GM12878 (cell line): ENCODE measurements at regions not wholly inside any gene's neighbourhood (a gene's known extent, or its start where the extent isn't known, plus 50 kb on each side); places are given as distances from the start of the nearest gene placed in this dataset.

Experiments
- ATF3 ChIP-seq: IDR thresholded peaks from 2 replicates; pipeline ENCODE4 v1.6.1; 2011; ENCODE audit warnings: low read depth, mild to moderate bottlenecking, low read length, moderate library complexity, borderline replicate concordance; ENCODE audit errors: extremely low read depth
- BCL3 ChIP-seq: IDR thresholded peaks from 2 replicates; pipeline ENCODE4 v1.6.1; 2011; ENCODE audit warnings: borderline replicate concordance, low read depth, mild to moderate bottlenecking, moderate library complexity, low read length; ENCODE audit not compliant: insufficient read depth, poor library complexity, severe bottlenecking
- BHLHE40 ChIP-seq, 2 experiments: fragments of 450-650 bp in 1 of 2; IDR thresholded peaks; 2 replicates each; pipeline ENCODE4 v1.6.1; 2011 to 2017; ENCODE audit warnings: low read depth in 2 of 2, borderline replicate concordance in 1 of 2, improper control_type of control experiment in 1 of 2, low read length in 1 of 2, mild to moderate bottlenecking in 1 of 2
- CBX3 ChIP-seq: fragments of 200-600 bp; sonication (generic); IDR thresholded peaks from 2 replicates; pipeline ENCODE4 v1.6.1; 2016; ENCODE audit warnings: low read depth, borderline replicate concordance
- CREM ChIP-seq: IDR thresholded peaks from 2 replicates; pipeline ENCODE4 v1.6.1; 2014; ENCODE audit warnings: antibody characterized with exemption, low read depth
- EP300 ChIP-seq, 2 experiments: fragments of 150-350 bp in 1 of 2; IDR thresholded peaks; 2 replicates each; pipeline ENCODE4 v1.6.1; 2011 to 2012; ENCODE audit warnings: low read depth in 2 of 2, low read length in 2 of 2, borderline replicate concordance in 1 of 2, improper control_type of control experiment in 1 of 2, inconsistent platforms in 1 of 2; ENCODE audit not compliant: control insufficient read depth in 1 of 2
- GABPA ChIP-seq: IDR thresholded peaks from 2 replicates; pipeline ENCODE4 v1.6.1; 2014; ENCODE audit warnings: antibody characterized with exemption, low read depth, mild to moderate bottlenecking, inconsistent platforms
- HDAC2 ChIP-seq: fragments of 200-600 bp; sonication (generic); IDR thresholded peaks from 2 replicates; pipeline ENCODE4 v1.6.1; 2017
- HDAC6 ChIP-seq: fragments of 200-600 bp; sonication (generic); IDR thresholded peaks from one replicate; pipeline ENCODE4 v1.8.0; 2017; ENCODE audit warnings: antibody characterized with exemption; ENCODE audit not compliant: unreplicated experiment
- NFIC ChIP-seq: IDR thresholded peaks from 2 replicates; pipeline ENCODE4 v1.6.1; 2012; ENCODE audit warnings: low read depth, mild to moderate bottlenecking, inconsistent platforms, low read length, moderate library complexity
- NKRF ChIP-seq: fragments of 450-650 bp; conservative IDR thresholded peaks from 2 replicates; pipeline ENCODE4 v1.6.1; 2017; ENCODE audit warnings: mild to moderate bottlenecking, moderate library complexity
- NR2C2 ChIP-seq: IDR thresholded peaks from 2 replicates; pipeline ENCODE4 v1.6.1; 2011; ENCODE audit warnings: borderline replicate concordance, low read depth; ENCODE audit not compliant: control insufficient read depth, insufficient read length
- SKIL ChIP-seq: fragments of 450-650 bp; IDR thresholded peaks from 2 replicates; pipeline ENCODE4 v1.6.1; 2017; ENCODE audit warnings: mild to moderate bottlenecking, low read depth, inconsistent platforms; ENCODE audit not compliant: poor library complexity, severe bottlenecking
- TCF7 ChIP-seq: IDR thresholded peaks from 2 replicates; pipeline ENCODE4 v1.6.1; 2014; ENCODE audit warnings: antibody characterized with exemption, borderline replicate concordance
- USF1 ChIP-seq: IDR thresholded peaks from 2 replicates; pipeline ENCODE4 v1.6.1; 2011; ENCODE audit warnings: borderline replicate concordance, low read depth, mild to moderate bottlenecking, moderate library complexity, mixed read lengths, low read length; ENCODE audit not compliant: insufficient read depth; ENCODE audit errors: extremely low read length

GRCh38 chr5:39955156-39955555 is 530.4 kb upstream of the DAB2 start (continued):
- TF ChIP-seq SKIL, result no peak
- TF ChIP-seq USF1, result no peak
- no peak for TF ChIP-seq GABPA
- TF ChIP-seq CREM, result no peak
- TF ChIP-seq ATF3, result no peak
- TF ChIP-seq BHLHE40 (IDR thresholded peaks at IDR 0.05; ENCODE audit: borderline replicate concordance in 1 of 2, low read depth in 2 of 2, low read length in 1 of 2), result no peak
- TF ChIP-seq NR2C2, result no peak
- no peak for TF ChIP-seq HDAC2
- no peak for TF ChIP-seq CBX3
- TF ChIP-seq BCL3, result no peak
- TF ChIP-seq NKRF, result no peak
- no peak for TF ChIP-seq EP300 (IDR thresholded peaks at IDR 0.05; ENCODE audit: borderline replicate concordance in 1 of 2, control insufficient read depth in 1 of 2, low read depth in 2 of 2, low read length in 2 of 2)
- TF ChIP-seq TCF7, result no peak
- TF ChIP-seq HDAC6, result no peak
- no peak for TF ChIP-seq NFIC
